ENCODE measurements at regions not wholly inside any gene's neighbourhood (a gene's known extent, or its start where the extent isn't known, plus 50 kb on each side); places are given as distances from the start of the nearest gene placed in this dataset.

GRCh38 chr3:148262980-148263379 lies 434.7 kb upstream of the AGTR1 start:
- in situ Hi-C loops (cut with MboI), result no loop called here
- ATAC-seq, result no peak
- Histone ChIP-seq H2AFZ (ENCODE audit: control insufficient read depth, low read depth, low read length) (no peak overlapping the region), H3K9me3 (replicated peaks; ENCODE audit: control insufficient read depth, insufficient read depth, low read length) (no peaks in the 10 kb centered on the region; the same call in 2 of the 3 replicates), H3K4me3 (no peak overlapping the region), H3K9ac (ENCODE audit: control insufficient read depth, insufficient read depth, low read length) (no peak overlapping the region), H3K27ac (ENCODE audit: control insufficient read depth, insufficient read depth) (no peak overlapping the region), H3K27me3 (replicated peaks in 1 of 2; ENCODE audit: control insufficient read depth in 2 of 2, insufficient read depth in 2 of 2, low read length in 1 of 2) (no peaks in the 10 kb centered on the region), H3K36me3 (ENCODE audit: control insufficient read depth in 2 of 2, insufficient read depth in 2 of 2, low read length in 1 of 2) (no peaks in the 10 kb centered on the region), H3K4me2 (ENCODE audit: control insufficient read depth, insufficient read depth) (no peak overlapping the region), H4K20me1 (ENCODE audit: control insufficient read depth, insufficient read depth) (no peaks in the 10 kb centered on the region), H3K79me2 (ENCODE audit: control insufficient read depth, insufficient read depth, low read length) (no peaks in the 10 kb centered on the region), H3K4me1 (ENCODE audit: control insufficient read depth, insufficient read depth, low read length) (no peaks in the 10 kb centered on the region)
- RAD21 ChIA-PET (ENCODE audit: unreplicated experiment), result no interaction called here
- TF ChIP-seq MEF2A (IDR thresholded peaks at IDR 0.05; ENCODE audit: insufficient read depth, low read depth, low read length), result no peak
- no peak for TF ChIP-seq MYB (IDR thresholded peaks at IDR 0.05; ENCODE audit: borderline replicate concordance, low read depth, low read length)
- no peak for TF ChIP-seq NR2C1 (IDR thresholded peaks at IDR 0.05)
- TF ChIP-seq MTA2 (IDR thresholded peaks at IDR 0.05; ENCODE audit: low read depth), result no peak
- TF ChIP-seq ELK1 (IDR thresholded peaks at IDR 0.05; ENCODE audit: low read depth, low read length), result no peak
- TF ChIP-seq NKRF (conservative IDR thresholded peaks at IDR 0.05), result no peak
- no peak for TF ChIP-seq HDAC2 (IDR thresholded peaks at IDR 0.05)
- no peak for TF ChIP-seq EED (IDR thresholded peaks at IDR 0.05; ENCODE audit: low read depth)
- no peak for TF ChIP-seq NR2C2 (IDR thresholded peaks at IDR 0.05; ENCODE audit: borderline replicate concordance, control insufficient read depth, insufficient read length, low read depth)
- TF ChIP-seq SUPT20H (IDR thresholded peaks at IDR 0.05; ENCODE audit: borderline replicate concordance, control insufficient read depth, low read depth, low read length), result no peak
- no peak for TF ChIP-seq BMI1 (IDR thresholded peaks at IDR 0.05; ENCODE audit: borderline replicate concordance)
- TF ChIP-seq RFX5 (IDR thresholded peaks at IDR 0.05; ENCODE audit: low read depth, low read length), result no peak
- TF ChIP-seq PRDM15 (CRISPR knock-in tag; IDR thresholded peaks at IDR 0.05), result no peak
- TF ChIP-seq JUND (IDR thresholded peaks at IDR 0.05; ENCODE audit: low read depth, low read length), result no peak
- TF ChIP-seq CEBPZ (IDR thresholded peaks at IDR 0.05; ENCODE audit: low read depth, low read length), result no peak
- BruUV-seq (replicated peaks), result no TSS peak
- CTCF ChIA-PET, result interaction anchor here (1.1 kb wide), 1 partner anchor 25 kb away, joined by 3 read pairs; no protein-coding TSS in a partner anchor
- POLR2A ChIA-PET, result no interaction called here
- no peak for FAIRE-seq
- SMC1A ChIA-PET (ENCODE audit: uncharacterized antibody, unreplicated experiment), result interaction anchor here (0.7 kb wide), 1 partner anchor 15 kb away, joined by 3 read pairs; no protein-coding TSS in a partner anchor
- intact Hi-C loops (cut with micrococcal nuclease; ENCODE audit: unreplicated experiment), result no loop called here
- no peak for DNase-seq (ENCODE audit: low read depth, low spot score)
